PC-9 (cell line): ENCODE measurements at regions not wholly inside any gene's neighbourhood (a gene's known extent, or its start where the extent isn't known, plus 50 kb on each side); places are given as distances from the start of the nearest gene placed in this dataset.

ENCODE experiments used
- BruUV-seq: library from RNA; stranded (reverse); fragments of 400-500 nt; replicated peaks from 2 replicates; lab custom pipeline; 2021; lab: Mats Ljungman, UMichigan
- CTCF ChIA-PET: fragments of 300-600 bp; sonication (Branson Sonifier 250); formaldehyde crosslinking; loops from one replicate; lab custom pipeline; 2022; ENCODE audit warnings: antibody characterized with exemption; lab: Charles Lee
- POLR2A ChIA-PET: fragments of 300-600 bp; sonication (Branson Sonifier 250); formaldehyde crosslinking; loops from one replicate; lab custom pipeline; 2022; ENCODE audit warnings: antibody characterized with exemption; ENCODE audit not compliant: unreplicated experiment; lab: Charles Lee
- DNase-seq, 2 experiments: peaks; one replicate each; pipeline versions ENCODE4 v3.0.0 to v3.0.0-alpha.2; 2015 to 2022; ENCODE audit warnings: mixed read lengths in 1 of 2
- H2AFZ ChIP-seq: fragments of 200-600 bp; sonication (generic); 2 replicates; pipeline ENCODE4 v1.8.1; 2017; ENCODE audit warnings: antibody characterized with exemption
- H3F3A ChIP-seq: fragments of 200-600 bp; sonication (generic); 2 replicates; pipeline ENCODE4 v1.8.1; 2017; ENCODE audit warnings: antibody characterized with exemption, mild to moderate bottlenecking, low read depth; ENCODE audit not compliant: insufficient read depth
- H3K27ac ChIP-seq: fragments of 200-600 bp; sonication (generic); 2 replicates; pipeline ENCODE4 v1.6.1; 2016; ENCODE audit warnings: mixed run types
- H3K27me3 ChIP-seq: fragments of 200-600 bp; sonication (generic); 2 replicates; pipeline ENCODE4 v1.6.1; 2016; ENCODE audit warnings: low read depth, mixed run types; ENCODE audit not compliant: insufficient read depth
- H3K36me3 ChIP-seq: fragments of 200-600 bp; sonication (generic); 2 replicates; pipeline ENCODE4 v1.6.1; 2016; ENCODE audit warnings: low read depth, mixed run types
- H3K4me1 ChIP-seq: fragments of 200-600 bp; sonication (generic); replicated peaks from 2 replicates; pipeline ENCODE4 v1.6.1; 2016; ENCODE audit warnings: mixed run types; ENCODE audit not compliant: insufficient read depth
- H3K4me2 ChIP-seq: fragments of 200-600 bp; sonication (generic); 2 replicates; pipeline ENCODE4 v1.6.1; 2017; ENCODE audit warnings: mixed run types
- H3K4me3 ChIP-seq: fragments of 200-600 bp; sonication (generic); 2 replicates; pipeline ENCODE4 v1.6.1; 2016; ENCODE audit warnings: mixed run types
- H3K79me2 ChIP-seq: fragments of 200-600 bp; sonication (generic); 2 replicates; pipeline ENCODE4 v1.6.1; 2017; ENCODE audit warnings: low read depth, mixed run types
- H3K9me2 ChIP-seq: fragments of 200-600 bp; sonication (generic); 2 replicates; pipeline ENCODE4 v1.8.1; 2017; ENCODE audit warnings: mild to moderate bottlenecking; ENCODE audit not compliant: insufficient read depth
- H3K9me3 ChIP-seq: fragments of 200-600 bp; sonication (generic); 2 replicates; pipeline ENCODE4 v1.8.1; 2016; ENCODE audit warnings: low read depth; ENCODE audit not compliant: insufficient read depth
- H4K20me1 ChIP-seq: fragments of 200-600 bp; sonication (generic); 2 replicates; pipeline ENCODE4 v1.8.1; 2017; ENCODE audit not compliant: insufficient read depth
- CTCF ChIP-seq: fragments of 200-600 bp; sonication (generic); conservative IDR thresholded peaks from 2 replicates; pipeline ENCODE4 v1.6.1; 2017; ENCODE audit warnings: mixed run types, antibody characterized with exemption, mild to moderate bottlenecking, moderate library complexity
- EZH2 ChIP-seq: fragments of 200-600 bp; sonication (generic); IDR thresholded peaks from 2 replicates; pipeline ENCODE4 v1.8.0; 2017; ENCODE audit warnings: antibody characterized with exemption, low read depth
- intact Hi-C: fragments of 100-400 bp; cut with micrococcal nuclease; formaldehyde crosslinking; loops from one replicate; pipeline ENCODE4 v1.10.0; 2022; ENCODE audit not compliant: unreplicated experiment

- TF ChIP-seq CTCF (no peak), EZH2 (no peak)
- peaks cover 4% of the 10 kb centered on the region; the same call in 1 of the 2 replicates for H3F3A ChIP-seq
- H3K36me3 ChIP-seq: no peaks in the 10 kb centered on the region
- H3K27ac ChIP-seq: no peak overlapping the region
- no peak overlapping the region for H3K4me3 ChIP-seq
- no peaks in the 10 kb centered on the region for H3K79me2 ChIP-seq
- H2AFZ ChIP-seq: no peak overlapping the region
- peak in 1 of 2 experiments; percentile 52 for DNase-seq
- no TSS peak for BruUV-seq
- H4K20me1 ChIP-seq: no peaks in the 10 kb centered on the region
- intact Hi-C loops: no loop called here
- H3K27me3 ChIP-seq: no peaks in the 10 kb centered on the region
- no peaks in the 10 kb centered on the region for H3K9me2 ChIP-seq
- CTCF ChIA-PET: no interaction called here
- no peaks in the 10 kb centered on the region; the same call in 1 of the 2 replicates for H3K9me3 ChIP-seq
- peak overlapping the region; percentile 6; the same call in 1 of the 2 replicates for H3K4me2 ChIP-seq
- POLR2A ChIA-PET: no interaction called here
- peaks cover 12% of the 10 kb centered on the region; the same call in 1 of the 2 replicates for H3K4me1 ChIP-seq
These were observed 285.9 kb upstream of the BCHE start for GRCh38 chr3:166123088-166123487.

GRCh38 chr3:166118049-166118448, 280.8 kb upstream of the BCHE start:
- ChIA-PET CTCF (no interaction called here), POLR2A (interaction anchor here (0.6 kb wide), 1 partner anchor 32 kb away, joined by 4 read pairs; no protein-coding TSS in a partner anchor)
- 0 out of 2 replicates have a peak overlapping the region, but pooled peaks have one; percentile 20 for H2AFZ ChIP-seq
- H3K36me3 ChIP-seq: no peaks in the 10 kb centered on the region
- intact Hi-C loops: no loop called here
- no peaks in the 10 kb centered on the region for H4K20me1 ChIP-seq
- no peak for DNase-seq
- TF ChIP-seq EZH2 (no peak), CTCF (no peak)
- H3K4me3 ChIP-seq: no peak overlapping the region
- H3K27me3 ChIP-seq: no peaks in the 10 kb centered on the region
- H3K27ac ChIP-seq: no peak overlapping the region
- no peaks in the 10 kb centered on the region; the same call in 1 of the 2 replicates for H3F3A ChIP-seq
- H3K4me2 ChIP-seq: no peak overlapping the region
- H3K9me3 ChIP-seq: no peaks in the 10 kb centered on the region
- no TSS peak for BruUV-seq
- H3K4me1 ChIP-seq: peaks cover 5% of the 10 kb centered on the region; the same call in 1 of the 2 replicates
- no peaks in the 10 kb centered on the region for H3K79me2 ChIP-seq
- H3K9me2 ChIP-seq: no peaks in the 10 kb centered on the region

- no peaks in the 10 kb centered on the region for H3K27me3 ChIP-seq
- no peak overlapping the region for H2AFZ ChIP-seq
- H3F3A ChIP-seq: no peaks in the 10 kb centered on the region; the same call in 1 of the 2 replicates
- H3K4me3 ChIP-seq: no peak overlapping the region
- CTCF ChIA-PET: no interaction called here
- DNase-seq: no peak
- no peaks in the 10 kb centered on the region for H3K4me1 ChIP-seq
- no peak overlapping the region for H3K27ac ChIP-seq
- intact Hi-C loops: no loop called here
- no peaks in the 10 kb centered on the region for H3K79me2 ChIP-seq
- H3K9me2 ChIP-seq: no peaks in the 10 kb centered on the region
- POLR2A ChIA-PET: no interaction called here
- no peaks in the 10 kb centered on the region for H3K9me3 ChIP-seq
- no TSS peak for BruUV-seq
- TF ChIP-seq CTCF (no peak), EZH2 (no peak)
- no peak overlapping the region for H3K4me2 ChIP-seq
- no peaks in the 10 kb centered on the region for H4K20me1 ChIP-seq
- no peaks in the 10 kb centered on the region for H3K36me3 ChIP-seq
These were observed 277.2 kb upstream of the BCHE start for GRCh38 chr3:166114448-166114847.
